ENCODE measurements at regions not wholly inside any gene's neighbourhood (a gene's known extent, or its start where the extent isn't known, plus 50 kb on each side); places are given as distances from the start of the nearest gene placed in this dataset.

- TF ChIP-seq CTCF (IDR thresholded peaks at IDR 0.05) (no peak), POLR2A (IDR thresholded peaks at IDR 0.05) (no peak)
- Histone ChIP-seq H3K9me3 (no peaks in the 10 kb centered on the region), H3K4me3 (no peak overlapping the region), H3K36me3 (no peaks in the 10 kb centered on the region), H3K27me3 (no peaks in the 10 kb centered on the region), H3K4me1 (no peaks in the 10 kb centered on the region), H3K27ac (no peak overlapping the region)
- no peak for DNase-seq
These were observed 833.6 kb upstream of the SOX9 start for GRCh38 chr17:71287071-71287823.

- H3K9me3 ChIP-seq, result no peaks in the 10 kb centered on the region
- TF ChIP-seq POLR2A (IDR thresholded peaks at IDR 0.05), result no peak
- TF ChIP-seq CTCF (IDR thresholded peaks at IDR 0.05), result no peak
- no peak overlapping the region for H3K4me3 ChIP-seq
- no peak for DNase-seq
- H3K36me3 ChIP-seq, result no peaks in the 10 kb centered on the region
- H3K4me1 ChIP-seq, result no peaks in the 10 kb centered on the region
- H3K27me3 ChIP-seq, result no peaks in the 10 kb centered on the region
- H3K27ac ChIP-seq, result no peak overlapping the region
These were observed 828.8 kb upstream of the SOX9 start for GRCh38 chr17:71292006-71292405.

- Histone ChIP-seq H3K27ac (no peak overlapping the region), H3K4me3 (no peak overlapping the region), H3K9me3 (no peaks in the 10 kb centered on the region), H3K4me1 (no peaks in the 10 kb centered on the region), H3K27me3 (no peaks in the 10 kb centered on the region), H3K36me3 (no peaks in the 10 kb centered on the region)
- TF ChIP-seq POLR2A (IDR thresholded peaks at IDR 0.05), result no peak
- TF ChIP-seq CTCF (IDR thresholded peaks at IDR 0.05), result no peak
- no peak for DNase-seq
These were observed 824.8 kb upstream of the SOX9 start for GRCh38 chr17:71296005-71296404.

GRCh38 chr17:71301063-71301462 lies 819.8 kb upstream of the SOX9 start:
- H3K27me3 ChIP-seq, result no peaks in the 10 kb centered on the region
- no peak overlapping the region for H3K4me3 ChIP-seq
- H3K27ac ChIP-seq, result no peak overlapping the region
- TF ChIP-seq POLR2A (IDR thresholded peaks at IDR 0.05) (no peak), CTCF (IDR thresholded peaks at IDR 0.05) (no peak)
- DNase-seq, result no peak
- H3K4me1 ChIP-seq, result no peaks in the 10 kb centered on the region
- no peaks in the 10 kb centered on the region for H3K9me3 ChIP-seq
- H3K36me3 ChIP-seq, result no peaks in the 10 kb centered on the region

GRCh38 chr17:71302721-71303549 lies 817.9 kb upstream of the SOX9 start:
- Histone ChIP-seq H3K27ac (no peak overlapping the region), H3K9me3 (no peaks in the 10 kb centered on the region), H3K4me3 (no peak overlapping the region), H3K4me1 (no peaks in the 10 kb centered on the region), H3K27me3 (no peaks in the 10 kb centered on the region), H3K36me3 (no peaks in the 10 kb centered on the region)
- TF ChIP-seq CTCF (IDR thresholded peaks at IDR 0.05) (no peak), POLR2A (IDR thresholded peaks at IDR 0.05) (no peak)
- DNase-seq, result no peak

Measured in Peyer's patch (tissue), 4 donors.